Ureter (tissue), 1 donor: ENCODE measurements at regions not wholly inside any gene's neighbourhood (a gene's known extent, or its start where the extent isn't known, plus 50 kb on each side); places are given as distances from the start of the nearest gene placed in this dataset.
A peak's percentile ranks its signal among the peaks of the same experiment; 100 is the strongest.

Source experiments
- DNase-seq: peaks from one replicate; pipeline ENCODE4 v3.0.0-alpha.2; 2020; ENCODE audit warnings: low spot score
- donor health status: DM: yes; HTN: yes; CAD: no.

DNA sequence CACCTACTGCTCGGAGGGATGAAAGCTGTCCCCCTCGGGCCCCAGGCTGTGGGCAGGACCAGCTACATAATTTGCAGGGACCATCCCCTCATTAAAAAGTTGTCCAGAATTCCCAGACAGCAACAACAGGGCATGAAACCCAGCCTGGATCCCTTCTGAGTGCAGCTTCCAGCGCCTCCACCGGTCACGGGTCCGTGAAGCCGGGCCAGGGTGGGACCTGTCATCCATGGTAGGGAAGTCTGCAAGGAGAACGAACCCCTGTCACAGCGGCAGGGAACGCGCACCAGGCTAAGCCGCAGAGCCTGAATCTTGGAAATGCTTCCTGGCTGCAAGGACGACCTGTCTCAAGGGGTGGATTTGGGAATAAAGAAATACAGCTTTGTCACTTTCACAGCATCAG lies 214.2 kb downstream of the RBFOX3 start:
- no peak for DNase-seq

- DNase-seq = no peak
Measured at GRCh38 chr17:79395545-79395944, 215.3 kb downstream of the RBFOX3 start.

DNA sequence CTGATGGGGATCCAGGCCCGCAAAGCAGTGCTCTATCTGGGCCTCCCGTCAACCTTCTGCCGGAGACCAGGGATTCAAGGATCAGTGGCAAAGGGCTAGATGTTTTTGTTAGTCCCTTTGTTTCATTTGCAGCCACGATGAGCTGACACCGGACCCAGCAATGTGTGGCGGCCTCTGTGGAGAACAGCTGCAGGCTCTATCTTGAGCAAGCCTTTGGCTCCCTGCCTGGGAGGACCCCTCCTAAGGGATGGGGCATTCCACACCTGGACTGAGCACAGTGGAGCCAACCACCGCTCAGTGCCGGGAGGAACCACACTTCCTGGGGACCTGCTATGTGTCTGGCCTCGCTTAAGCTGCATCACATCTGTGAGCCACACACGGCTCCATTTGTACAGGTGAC lies 215.8 kb downstream of the RBFOX3 start:
- DNase-seq = no peak

DNA sequence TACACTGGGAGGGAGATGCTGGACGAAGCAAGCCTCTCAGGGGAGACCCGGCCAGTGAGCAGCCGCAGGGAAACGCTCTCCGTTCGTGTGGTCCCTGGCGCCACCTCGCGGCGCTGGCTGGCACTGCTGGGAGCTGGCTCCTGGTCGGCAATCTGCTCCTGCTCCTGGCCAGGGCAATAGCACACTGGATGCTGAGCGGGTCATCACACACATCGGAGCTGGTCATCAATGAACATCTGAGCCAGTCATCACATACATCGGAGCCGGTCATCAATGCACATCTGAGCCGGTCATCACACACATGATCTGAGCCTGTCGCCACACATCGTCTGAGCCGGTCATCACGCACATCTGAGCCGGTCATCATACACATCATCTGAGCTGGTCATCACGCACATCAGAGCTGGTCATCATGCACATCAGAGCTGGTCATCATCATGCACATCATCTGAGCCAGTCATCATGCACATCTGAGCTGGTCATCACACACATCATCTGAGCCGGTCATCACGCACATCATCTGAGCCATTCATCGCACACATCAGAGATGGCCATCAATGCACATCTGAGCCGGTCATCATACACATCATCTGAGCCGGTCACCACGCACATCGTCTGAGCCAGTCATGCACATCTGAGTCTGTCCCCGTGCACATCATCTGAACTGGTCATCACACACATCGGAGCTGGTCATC lies 217.3 kb downstream of the RBFOX3 start:
- DNase-seq = peak; percentile 85

- DNase-seq = no peak
Measured at GRCh38 chr17:79392598-79392997, 218.3 kb downstream of the RBFOX3 start.

DNA sequence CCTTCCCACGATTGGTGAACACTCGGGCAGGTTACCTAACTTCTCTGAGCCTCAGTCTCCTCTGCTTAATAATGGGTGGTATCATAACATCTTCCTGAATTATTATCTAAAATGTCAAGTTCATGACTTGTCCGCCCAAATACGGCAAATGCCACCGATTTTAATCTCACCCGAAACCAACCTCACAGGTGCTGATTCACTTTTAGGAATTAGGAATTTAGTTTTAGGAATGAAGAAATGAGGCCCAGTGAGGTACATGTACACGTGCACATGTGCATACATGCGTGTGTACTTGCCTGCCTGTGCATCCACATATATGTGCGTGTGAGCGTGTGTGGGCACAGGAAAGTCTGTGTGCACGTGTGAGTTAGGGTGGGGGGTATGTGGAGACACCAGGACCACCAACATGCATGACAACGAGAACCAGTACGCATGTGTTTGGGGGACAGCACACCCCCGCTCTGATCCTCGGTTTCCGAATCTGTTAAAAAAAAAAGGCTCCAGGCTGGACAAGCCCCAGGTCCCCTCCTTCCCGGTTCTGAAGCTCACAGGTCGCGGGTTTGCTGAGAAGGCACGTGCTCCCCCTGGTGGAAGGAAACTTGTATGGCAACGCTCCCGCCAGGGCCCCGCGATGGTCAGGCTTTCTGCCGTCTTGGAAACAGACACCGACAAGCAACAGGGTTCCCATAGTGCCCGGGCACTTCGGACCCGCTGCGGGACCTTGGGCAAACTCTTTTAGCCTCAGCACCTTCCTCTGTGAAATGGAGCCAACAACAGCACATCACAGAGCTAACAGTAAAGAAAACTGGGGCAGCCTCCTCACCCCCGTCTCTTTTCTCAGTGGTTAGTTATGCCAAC lies 219.2 kb downstream of the RBFOX3 start:
- peak; percentile 85 for DNase-seq

- DNase-seq = no peak
Measured at GRCh38 chr17:79389896-79390295, 221.0 kb downstream of the RBFOX3 start.

DNA sequence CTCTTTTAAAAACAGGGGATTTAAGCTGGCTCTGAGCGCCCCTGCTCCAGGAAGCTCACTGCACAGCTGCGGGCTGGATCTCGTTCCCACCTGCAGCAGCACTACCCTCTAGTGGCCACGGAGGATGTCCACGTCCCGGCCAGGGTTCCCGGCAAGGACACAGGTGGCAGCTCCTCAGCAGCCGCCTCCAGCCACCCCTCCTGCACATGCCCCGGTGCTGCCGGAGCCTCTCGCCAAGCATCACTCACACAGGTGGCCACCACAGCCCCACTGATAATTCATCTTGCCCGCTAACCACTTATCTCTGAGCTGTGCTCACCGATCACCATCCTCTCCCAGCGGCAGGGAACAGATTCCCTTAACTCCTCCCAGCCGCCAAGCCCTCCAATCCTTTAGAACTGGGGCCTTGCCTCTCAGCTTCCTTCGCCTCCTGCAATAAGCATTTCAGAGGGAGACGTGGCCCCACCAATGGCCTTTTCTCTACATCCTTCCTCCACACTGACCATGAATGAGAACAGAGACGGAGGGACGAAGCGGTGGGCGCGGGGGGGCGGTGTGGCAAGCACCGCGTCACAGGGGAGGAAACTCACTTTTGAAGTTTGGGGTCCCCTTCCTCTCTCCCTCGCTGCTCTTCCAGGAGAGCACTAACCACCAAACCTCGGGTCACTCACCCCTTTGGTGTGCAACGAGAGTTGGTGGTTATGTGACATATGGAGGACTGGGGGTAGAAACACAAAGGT lies 222.1 kb downstream of the RBFOX3 start:
- DNase-seq = peak; percentile 68

- no peak for DNase-seq
Measured at GRCh38 chr17:79387783-79388182, 223.1 kb downstream of the RBFOX3 start.

- DNase-seq = no peak
Measured at GRCh38 chr17:79385962-79386563, 224.8 kb downstream of the RBFOX3 start.

GRCh38 chr17:79382313-79382712 lies 228.5 kb downstream of the RBFOX3 start:
- DNase-seq = no peak

- no peak for DNase-seq
Measured at GRCh38 chr17:79379700-79380445, 231.0 kb downstream of the RBFOX3 start.

- DNase-seq = no peak
Measured at GRCh38 chr17:79377230-79377786, 233.5 kb downstream of the RBFOX3 start.

DNA sequence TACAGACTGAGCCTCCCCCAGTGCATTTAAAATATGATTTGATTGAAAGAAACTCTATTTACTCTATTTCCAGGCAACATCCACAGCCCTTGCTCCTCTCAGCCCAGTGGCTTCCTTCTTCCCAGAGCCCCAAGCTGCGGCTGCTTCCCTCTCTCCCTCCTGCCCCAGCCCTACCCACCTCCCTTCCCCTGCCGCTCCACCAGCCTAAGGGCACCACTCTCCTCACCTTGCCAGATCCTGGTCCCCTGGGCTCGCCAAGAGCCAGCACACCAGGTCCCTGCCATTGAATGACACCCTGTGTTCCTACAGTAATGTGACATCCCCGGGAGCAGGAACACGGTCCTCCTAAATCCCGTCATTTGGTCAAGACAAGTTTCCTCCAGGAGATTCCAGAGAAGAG lies 236.0 kb downstream of the RBFOX3 start:
- DNase-seq = no peak

- DNase-seq = no peak
Measured at GRCh38 chr17:79374087-79374689, 236.7 kb downstream of the RBFOX3 start.

DNA sequence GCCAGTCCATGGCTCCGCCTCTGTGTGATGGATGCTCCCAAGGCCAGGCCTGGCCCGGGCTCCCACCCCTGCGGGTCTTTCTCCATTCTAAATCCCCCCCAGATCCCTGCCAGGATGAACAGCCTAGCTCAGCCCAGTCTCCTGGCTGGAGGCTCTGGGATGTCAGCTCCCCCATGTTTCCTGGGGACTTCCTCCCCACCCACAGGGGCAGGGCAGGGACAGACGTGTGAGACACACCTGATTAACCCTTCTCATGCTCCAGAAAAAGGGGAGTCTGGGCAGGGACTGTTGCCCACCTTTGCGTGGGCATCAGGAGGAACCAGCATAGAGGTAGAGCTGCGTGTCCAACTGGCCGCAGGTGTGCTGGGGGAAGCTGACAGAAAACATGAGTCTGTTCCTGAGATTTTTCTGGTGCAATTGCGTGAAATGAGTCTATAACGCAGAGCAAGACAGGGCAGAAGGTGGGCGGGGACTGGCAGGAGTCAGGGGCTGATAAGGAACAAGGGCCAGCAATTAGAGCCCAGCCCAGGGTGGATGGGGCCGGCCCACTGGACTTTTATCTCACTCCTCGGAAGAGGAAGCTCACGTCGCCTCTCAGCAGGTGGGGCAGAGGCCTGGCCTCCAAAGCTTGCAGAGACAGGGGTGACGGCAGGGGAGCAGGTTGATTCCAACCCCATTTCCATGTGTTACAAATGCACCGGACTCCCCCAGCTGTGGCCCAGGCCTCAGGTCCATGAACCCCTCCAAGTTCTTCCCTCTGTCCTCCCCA lies 238.2 kb downstream of the RBFOX3 start:
- DNase-seq = no peak

- no peak for DNase-seq
Measured at GRCh38 chr17:79371984-79372383, 238.9 kb downstream of the RBFOX3 start.

GRCh38 chr17:79370594-79370993 lies 240.3 kb downstream of the RBFOX3 start:
- no peak for DNase-seq

DNA sequence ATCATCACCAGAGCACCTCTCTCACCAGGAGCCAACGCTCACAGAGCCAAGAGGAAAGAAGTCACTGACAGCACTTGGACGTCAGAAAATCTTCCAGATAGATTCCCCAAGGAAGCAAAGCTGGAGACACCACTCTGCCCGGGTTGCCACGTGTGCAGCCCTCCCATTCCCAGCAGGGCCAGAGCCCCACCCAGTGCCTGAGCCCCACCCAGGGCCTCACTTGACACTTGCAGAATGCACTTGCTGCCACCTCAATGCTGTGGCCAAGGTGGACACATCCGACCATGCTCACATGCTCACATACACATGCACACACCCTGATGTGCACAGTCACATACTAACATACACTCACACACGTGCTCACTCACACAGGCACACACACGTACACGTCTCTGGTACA lies 240.7 kb downstream of the RBFOX3 start:
- DNase-seq = no peak

- no peak for DNase-seq
Measured at GRCh38 chr17:79369532-79369931, 241.3 kb downstream of the RBFOX3 start.
